ENCODE measurements at regions not wholly inside any gene's neighbourhood (a gene's known extent, or its start where the extent isn't known, plus 50 kb on each side); places are given as distances from the start of the nearest gene placed in this dataset.

DNA sequence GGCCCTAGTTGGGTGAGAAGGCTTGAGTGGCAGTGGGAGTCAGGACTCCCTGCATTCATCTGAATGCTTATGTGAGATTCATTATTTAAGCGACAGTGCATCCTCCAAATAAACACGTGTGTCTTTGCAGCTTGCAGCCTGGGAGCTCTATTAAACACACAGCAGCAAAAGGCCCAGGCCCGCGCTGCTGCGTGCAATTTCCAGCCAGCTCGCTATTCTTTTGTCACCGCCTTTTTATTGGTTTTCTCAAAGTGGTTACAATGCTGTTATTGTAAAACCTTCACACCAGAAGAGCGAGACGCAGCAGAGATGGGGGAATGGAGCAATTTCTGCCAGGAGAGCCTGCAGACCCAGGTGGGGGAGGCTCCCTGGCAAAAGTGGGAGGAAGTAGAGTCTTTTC, 252.5 kb downstream of the BCOR start:
- TF ChIP-seq, protein P1, sequence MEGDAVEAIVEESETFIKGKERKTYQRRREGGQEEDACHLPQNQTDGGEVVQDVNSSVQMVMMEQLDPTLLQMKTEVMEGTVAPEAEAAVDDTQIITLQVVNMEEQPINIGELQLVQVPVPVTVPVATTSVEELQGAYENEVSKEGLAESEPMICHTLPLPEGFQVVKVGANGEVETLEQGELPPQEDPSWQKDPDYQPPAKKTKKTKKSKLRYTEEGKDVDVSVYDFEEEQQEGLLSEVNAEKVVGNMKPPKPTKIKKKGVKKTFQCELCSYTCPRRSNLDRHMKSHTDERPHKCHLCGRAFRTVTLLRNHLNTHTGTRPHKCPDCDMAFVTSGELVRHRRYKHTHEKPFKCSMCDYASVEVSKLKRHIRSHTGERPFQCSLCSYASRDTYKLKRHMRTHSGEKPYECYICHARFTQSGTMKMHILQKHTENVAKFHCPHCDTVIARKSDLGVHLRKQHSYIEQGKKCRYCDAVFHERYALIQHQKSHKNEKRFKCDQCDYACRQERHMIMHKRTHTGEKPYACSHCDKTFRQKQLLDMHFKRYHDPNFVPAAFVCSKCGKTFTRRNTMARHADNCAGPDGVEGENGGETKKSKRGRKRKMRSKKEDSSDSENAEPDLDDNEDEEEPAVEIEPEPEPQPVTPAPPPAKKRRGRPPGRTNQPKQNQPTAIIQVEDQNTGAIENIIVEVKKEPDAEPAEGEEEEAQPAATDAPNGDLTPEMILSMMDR (IDR thresholded peaks at IDR 0.05) = no peak
- no peak for TF ChIP-seq POLR2A (IDR thresholded peaks at IDR 0.05)
- TF ChIP-seq EP300 (IDR thresholded peaks at IDR 0.05) = no peak

Data from ovary (tissue), 3 donors.